Suppressor macrophage treated with lipopolysaccharide for 1 hour (primary cell): ENCODE measurements at regions not wholly inside any gene's neighbourhood (a gene's known extent, or its start where the extent isn't known, plus 50 kb on each side); places are given as distances from the start of the nearest gene placed in this dataset.

Experiments used
- DNase-seq, 3 donors: peaks; one replicate each; pipeline ENCODE4 v3.0.0-alpha.2; 2020 to 2022

DNA sequence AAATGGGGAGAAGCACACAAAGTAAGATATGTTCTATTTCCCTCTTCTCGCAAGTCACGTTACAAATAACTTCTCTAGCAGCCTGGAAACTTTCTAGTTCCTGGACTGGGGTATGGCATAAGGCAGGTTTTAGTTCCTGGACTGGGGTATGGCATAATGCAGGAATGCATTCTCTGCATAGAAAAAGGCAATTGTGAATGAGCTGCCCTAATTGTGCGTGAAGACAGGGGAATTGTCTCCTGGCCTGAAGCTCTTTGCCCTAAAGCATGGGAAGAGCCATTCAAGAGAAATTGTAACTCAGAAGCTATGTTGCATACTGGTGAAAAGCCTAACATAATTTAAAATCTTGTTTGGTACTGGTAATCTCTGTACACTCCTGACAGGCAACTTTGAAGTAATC is 54.3 kb upstream of the CBLB start:
- DNase-seq, result no peak

DNA sequence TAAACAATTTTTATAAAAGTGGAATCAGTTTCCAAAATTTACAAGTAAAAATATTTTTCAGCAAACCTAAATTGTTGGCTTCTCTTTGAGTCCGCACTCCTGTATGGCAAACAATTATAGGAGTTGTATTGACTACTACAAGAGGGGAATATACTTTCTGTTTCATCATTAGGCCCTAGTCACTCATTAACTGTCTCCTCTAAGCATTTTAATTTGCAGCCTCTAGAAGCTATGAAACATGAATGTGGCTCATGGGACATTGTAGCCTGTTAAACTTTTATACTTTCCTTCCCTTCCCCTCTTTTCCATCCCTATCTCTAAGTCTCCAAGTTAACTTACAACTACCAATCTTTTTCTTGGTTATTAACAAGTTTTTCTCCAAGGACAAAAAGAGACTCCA is 58.9 kb upstream of the CBLB start:
- DNase-seq, result no peak

DNA sequence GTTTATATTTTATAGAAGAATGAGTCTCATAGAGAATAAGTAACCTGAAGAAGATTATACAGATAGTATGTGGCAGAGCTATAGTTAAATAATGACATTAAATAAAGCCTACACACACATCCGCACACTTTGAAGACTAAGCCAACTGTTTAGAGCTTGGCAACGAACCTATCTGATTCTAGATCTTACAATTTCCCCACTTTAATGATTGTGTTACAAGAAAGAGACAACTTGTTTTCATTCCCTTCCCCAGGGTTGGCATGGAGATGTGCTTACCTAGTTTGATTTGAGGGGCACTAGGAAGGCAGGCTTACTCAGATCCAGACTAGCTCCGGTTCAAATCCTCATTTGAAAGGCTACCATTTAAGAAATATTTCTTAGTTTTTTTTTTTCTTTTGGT is 61.9 kb upstream of the CBLB start:
- no peak for DNase-seq

DNA sequence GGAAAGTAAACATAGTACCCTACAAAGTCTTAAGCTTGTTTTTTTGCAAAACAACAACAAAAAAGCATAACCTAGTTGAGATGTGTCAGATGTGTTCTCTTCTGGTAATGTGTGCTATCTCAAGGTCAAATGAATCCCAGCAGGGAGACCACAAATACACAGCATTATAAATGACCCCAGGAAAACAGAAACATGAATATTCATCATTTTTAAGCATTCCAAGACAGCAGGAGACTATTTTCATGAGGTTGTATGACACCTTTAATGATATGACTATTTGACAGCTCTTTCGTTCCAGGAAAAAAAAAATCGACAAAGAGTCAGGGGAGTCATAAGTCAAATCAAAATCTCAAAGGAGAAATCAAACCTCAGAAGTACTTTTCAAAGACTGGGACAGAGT is 62.7 kb upstream of the CBLB start:
- DNase-seq, result no peak

DNA sequence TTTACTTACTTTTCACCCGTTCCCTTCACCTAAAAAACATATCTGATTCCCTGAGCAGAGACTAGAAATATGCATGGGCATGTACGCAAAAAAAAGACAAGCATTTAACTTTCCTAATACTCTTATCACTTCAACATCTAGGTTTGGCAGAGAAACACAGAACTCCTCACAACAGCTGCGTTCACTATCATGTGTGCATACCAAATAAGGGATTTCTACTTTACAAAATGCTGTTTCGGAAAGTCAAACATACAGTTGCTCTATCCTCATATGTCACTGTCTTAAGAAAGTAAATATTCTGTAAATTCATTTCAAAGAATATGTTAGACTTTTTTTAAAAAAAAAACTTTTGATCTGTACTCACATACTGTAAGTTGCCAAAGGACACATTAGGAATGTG is 65.1 kb upstream of the CBLB start:
- no peak for DNase-seq

DNA sequence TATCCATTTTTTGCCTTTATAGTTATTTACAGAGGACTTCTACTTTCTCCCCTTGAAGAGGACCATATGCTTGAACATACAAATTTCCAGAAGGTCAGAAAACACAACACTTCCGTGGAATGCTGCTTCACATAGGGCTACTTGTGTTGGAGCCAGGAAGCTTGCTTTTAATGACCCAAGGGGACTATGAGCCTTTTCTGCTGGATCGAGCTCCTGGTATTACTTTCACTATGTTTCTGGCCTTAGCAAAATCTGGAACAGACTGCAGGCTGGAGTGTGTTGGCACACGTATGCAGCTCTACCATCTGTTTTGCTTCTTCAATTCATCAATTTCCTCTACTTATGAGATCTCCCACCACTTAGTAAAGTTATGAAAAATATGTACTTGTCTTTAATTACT is 69.3 kb upstream of the CBLB start:
- no peak for DNase-seq

DNA sequence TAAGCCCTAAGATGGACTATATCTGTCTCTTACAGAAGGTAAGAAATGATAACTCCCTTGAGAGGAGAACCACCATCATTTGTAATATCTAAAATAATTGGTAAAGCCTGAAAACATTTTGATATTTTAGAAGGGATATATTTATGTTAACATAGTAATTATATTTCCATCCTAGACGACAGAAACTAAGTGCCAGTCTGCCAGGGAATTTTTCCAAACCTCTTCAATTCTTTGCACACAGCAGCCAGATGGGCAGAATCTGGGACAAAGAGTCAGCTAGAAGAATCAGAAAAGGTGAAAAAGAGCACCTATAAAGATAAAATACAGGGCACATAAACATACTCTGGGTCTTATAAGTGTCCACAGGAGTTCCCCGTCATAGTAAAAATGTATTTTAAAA is 70.0 kb upstream of the CBLB start:
- no peak for DNase-seq

DNA sequence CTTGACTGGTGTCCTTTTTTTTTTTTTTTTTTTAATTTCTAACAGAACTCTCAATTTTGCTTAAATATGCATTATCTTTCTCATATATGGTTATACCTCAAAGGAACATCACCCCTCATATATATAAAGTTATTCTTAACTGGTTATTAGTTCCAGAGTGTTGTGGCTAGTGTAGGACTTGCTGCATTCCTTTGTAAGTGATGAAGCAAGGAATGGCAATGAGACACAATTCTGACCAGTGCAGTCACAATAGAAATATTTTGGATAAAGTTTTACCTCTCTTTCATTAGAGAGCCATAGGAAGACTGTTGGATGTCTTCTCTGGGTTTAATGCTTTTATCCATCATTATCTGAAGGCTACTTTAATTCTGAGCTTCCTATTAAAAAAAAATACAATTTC is 75.5 kb upstream of the CBLB start:
- DNase-seq, result no peak

DNA sequence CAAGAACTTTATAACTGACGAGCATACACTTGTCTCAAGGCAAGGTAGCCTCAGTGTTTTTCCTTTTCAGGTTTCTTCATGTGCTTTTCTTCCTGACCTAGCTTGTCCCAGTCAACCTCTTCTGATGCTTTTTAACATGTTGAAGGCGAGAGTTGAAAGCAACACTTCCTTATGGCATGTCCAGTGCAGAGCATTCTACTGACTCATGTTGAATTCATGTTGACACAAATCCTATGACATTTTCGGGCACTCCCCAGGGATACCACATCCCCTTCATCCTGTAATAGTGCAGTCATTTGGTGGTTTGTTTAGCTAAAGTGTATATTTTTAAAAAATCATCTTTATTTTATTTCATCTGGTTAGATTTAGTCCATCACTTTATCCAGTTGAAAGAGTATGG is 75.9 kb upstream of the CBLB start:
- peak; percentile 43 to 63 (median 60) for DNase-seq

DNA sequence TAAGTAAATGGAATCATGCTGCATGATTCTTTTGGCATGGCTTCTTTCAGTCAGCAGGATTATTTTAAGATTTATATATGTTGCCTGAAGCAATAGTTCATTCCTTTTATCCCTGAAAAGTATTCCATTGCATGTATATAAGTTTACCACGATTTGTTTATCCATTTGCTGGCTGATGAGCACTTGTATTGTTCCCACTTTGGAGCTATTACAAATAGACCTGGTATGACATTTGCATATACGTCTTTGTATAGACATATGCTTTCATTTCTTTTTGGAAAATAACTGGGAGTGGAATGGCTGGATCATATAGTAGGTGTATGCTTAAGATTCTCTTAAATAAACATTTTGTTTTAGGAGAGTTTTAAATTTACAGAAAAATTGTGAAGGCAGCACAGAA is 79.3 kb upstream of the CBLB start:
- DNase-seq, result no peak

DNA sequence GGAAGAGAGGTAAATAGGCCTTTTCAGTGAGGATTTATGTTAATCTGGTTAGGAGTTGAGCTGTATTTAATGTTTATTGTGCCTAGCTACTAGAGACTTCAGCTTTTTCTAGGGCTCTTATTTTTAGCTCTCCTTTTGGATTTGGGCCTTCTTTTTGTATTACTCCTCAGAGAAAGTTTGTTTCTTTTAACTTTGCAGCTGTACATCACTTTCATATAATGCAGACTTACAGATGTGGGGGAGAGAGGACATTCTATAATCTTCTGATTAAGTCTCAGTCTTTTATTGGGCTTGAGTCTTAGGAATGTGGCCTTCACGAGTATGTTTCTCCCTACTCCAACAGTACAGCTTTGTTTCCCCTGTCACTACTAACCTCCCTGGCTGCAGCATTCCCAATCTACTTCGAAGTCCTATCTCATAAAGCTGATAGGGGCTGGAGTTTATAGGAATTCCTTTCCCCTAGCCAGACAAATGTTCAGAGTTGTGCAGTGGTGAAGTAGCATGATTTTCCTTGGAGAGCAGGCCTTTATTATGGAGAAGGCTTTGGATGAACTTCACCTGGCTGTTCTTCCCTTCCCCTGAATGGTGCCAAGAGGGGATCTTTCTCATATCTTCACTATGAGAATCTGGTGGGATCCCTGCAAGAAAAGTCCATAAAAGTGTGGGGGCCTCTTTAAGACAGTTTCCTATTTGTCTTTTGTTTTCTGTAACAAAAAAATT is 82.2 kb upstream of the CBLB start:
- DNase-seq, result no peak

DNA sequence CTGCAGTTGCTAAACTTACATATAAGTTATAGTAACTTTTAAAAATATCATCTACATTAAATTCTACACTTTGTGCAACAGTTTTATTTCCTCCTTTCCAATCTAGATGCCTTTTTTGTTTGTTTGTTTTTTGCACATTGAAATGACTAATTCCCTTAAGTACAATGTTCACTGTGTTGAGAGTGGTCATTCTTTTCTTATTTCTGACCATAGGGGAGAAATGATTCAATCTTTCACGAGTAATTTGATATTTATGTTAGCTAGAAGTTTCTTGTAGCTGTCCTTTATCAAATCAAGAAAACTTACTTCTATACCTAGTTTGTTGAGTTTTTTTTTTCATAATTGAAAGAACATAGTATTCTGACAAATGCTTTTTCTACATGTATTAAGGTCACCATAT is 85.0 kb upstream of the CBLB start:
- DNase-seq, result no peak

DNA sequence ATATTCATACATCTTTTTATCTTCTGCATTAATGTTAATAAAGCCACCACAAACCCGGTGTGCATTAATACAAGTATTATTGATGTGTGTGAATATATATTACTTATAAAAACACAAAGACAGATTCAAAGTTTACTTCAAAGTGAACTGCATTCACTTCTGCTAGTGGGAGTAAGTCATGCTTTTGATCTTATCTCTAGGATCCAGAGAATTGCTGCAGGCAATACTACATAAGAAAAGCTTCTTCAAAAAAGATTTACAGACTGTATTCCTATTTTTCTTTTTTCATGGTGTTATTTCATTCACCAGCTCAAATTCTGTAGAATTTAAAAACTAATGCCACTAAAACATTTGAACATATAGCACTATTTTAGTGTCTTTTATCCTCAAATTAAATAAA is 87.5 kb upstream of the CBLB start:
- no peak for DNase-seq

DNA sequence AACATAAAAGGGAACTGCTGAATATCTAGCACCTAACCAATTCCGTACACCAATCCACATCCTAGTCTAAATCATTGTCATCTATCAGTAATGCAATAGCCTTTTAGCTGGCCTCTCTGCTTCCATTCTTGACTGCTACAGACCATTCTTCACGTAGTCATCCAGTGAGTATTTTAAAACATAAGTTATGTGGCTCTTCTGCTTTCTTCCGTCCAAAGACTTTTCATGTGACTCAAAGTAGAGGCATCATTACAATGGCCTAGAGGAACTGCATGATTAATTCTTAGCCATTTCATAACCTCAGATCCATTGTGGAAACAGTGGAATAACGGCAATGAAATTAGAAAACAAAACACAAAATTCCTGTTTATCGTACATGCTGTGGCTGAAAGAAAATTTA is 88.9 kb upstream of the CBLB start:
- DNase-seq, result peak; percentile 31 to 68 (median 63)

DNA sequence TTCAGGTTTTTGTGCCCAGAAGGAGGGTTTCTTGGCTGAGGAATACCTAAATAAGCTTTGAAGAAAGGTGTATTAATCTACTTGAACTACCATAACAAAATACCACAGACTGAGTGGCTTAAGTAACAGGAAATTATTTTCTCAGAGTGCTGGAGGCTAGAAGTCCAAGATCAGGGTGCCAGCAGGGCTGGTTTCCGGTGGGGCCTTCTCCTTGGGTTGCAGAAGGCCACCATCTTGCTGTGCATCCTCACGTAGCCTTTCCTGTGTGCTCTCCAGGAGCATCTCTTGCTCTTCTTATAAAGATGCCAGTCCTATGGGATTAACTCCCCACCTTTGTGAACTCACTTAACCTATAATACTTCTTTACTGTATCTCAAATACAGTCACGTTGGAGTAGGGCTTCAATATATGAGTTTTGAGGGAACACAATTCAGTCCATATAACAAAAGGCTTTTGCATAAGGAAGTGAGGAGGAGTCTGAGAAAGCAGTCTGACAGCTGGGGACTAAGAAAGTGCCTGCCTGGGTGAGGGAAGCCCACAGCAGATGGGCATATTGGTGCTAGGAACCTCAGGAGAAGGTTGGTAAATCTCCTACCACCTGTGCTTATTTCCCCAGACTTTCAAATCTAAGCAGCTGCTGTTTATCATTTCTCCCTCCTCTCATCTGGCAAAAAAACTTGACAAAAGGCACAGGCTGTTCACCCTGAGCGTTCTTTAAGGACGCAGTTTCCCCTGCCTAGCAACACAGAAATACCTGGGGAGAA is 89.6 kb upstream of the CBLB start:
- no peak for DNase-seq

DNA sequence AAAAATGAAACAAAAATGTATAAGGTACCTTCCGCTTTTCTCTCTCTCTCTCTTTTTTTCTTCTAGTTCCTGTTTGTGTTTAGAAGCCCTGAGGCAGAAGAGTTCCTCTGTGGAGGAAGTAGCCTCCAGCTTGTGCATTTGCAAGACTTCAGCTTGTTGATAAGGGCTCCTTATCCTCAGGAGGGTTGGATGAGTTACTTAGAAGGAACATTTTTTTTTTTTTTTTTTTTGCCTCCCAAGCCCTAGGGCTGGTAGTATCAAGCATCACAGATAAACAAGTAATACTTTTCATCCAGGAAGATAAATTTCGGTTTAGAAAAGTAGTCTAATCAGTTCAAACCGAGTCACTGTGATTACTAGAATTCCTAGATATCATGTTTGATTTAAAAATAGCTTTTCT is 91.0 kb upstream of the CBLB start:
- peak; percentile 44 to 60 (median 56) for DNase-seq

DNA sequence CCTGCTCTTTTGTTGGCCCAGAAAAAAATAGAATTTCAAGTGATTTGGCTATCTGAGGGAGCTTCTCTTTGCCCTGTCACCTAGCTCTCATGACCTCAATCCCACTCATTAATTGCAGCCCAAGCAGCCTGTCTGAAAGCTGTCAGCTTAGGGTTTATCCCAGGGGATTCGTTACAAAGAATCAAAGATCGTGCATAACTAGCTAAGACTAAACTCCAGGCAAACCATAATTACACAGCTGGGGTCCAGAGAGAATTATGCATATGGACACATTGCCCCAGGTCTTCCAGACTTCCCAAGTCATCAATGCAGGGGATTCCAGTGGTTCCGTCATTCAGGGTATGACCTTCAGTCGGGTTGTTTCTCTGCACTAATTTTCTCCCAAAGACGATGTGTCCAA is 91.6 kb upstream of the CBLB start:
- no peak for DNase-seq

DNA sequence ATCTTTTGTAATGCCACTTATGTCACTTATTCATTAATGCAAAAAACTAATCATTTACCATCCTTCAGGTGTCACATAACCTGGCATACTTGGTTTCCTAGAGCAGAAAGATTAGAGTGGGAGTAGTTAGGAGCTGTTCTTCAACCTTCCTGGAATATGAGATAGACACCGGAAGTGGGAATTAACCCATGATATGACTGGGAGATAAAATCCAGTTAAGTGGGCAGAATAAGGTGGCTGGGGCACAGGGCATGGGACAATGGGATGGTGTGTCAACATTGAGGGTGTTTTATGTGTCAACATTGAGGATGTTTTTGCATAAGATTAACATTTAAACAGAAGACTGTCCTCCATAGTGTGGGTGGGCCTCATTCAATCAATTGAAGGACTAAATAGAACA is 94.3 kb upstream of the CBLB start:
- DNase-seq, result no peak

DNA sequence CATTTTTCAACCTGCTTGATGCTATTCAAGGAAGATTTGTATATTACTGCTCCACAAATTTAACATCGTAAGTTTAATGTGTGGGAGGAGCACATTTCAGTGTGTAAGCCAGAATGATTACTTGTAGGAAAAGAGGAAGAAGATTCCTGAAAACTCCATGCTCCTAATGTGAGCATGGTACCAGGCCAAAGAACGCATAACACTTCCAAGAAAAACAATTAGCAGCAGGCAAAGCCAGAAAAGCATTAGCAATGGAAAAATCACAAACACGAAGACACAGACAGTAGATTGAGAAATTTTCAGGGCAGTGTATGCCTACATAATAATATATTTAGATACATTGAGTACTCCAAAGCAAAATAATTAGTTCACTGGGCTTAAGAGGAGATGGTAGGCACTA is 96.6 kb upstream of the CBLB start:
- no peak for DNase-seq

DNA sequence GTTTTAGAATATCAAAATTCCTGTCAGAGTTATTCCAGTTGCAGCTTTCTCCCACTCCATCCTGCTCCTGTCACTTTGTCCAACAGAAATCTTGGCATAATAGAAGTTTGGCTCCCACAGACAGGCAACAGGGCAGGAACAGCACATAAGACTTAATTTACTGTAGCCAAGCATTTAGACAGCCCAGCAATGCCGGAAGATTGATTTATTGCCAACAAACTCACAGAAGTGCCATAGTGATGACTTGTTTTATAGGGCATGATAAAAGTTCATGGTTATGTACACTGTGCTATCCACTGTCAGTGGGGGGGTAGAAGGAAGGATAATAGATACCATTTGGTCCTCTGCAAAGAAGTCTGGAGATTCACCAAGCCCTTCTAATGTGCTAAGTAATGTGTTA is 98.3 kb upstream of the CBLB start:
- no peak for DNase-seq

DNA sequence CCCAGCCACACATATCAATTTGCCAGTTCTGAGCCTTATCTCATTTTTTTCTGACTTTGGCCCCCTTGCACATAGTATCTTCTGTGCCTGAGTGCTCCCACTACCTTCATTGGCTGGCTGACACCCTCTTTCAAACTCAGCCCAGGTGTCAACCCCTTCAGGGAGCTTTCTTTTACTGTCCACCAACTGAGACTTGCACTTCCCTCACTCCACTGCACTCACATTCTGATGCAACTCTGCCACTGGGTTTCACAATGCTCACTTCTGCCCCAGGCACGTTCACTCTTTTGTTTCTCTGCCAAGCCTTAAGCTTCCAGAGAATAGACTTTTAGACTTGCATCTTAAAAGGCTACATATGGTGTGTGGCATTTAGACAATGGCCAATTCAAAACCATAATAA is 101.5 kb upstream of the CBLB start:
- peak; percentile 23 to 52 (median 33) for DNase-seq

DNA sequence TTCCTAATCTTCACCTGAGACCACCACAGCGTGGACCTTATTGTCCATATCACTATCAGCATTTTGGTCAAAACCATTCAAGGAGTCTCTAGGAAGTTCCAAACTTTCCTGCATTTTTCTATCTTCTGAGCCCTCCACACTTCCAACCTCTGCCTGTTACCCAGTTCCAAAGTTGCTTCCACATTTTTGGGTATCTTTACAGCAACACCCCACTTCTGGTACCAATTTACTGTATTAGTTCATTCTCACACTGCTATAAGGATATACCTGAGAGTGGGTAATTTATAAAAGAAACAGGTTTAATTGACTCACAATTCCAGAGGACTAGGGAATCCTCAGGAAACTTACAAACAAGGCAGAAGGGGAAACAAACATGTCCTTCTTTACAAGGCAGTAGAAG is 103.3 kb upstream of the CBLB start:
- DNase-seq, result no peak

DNA sequence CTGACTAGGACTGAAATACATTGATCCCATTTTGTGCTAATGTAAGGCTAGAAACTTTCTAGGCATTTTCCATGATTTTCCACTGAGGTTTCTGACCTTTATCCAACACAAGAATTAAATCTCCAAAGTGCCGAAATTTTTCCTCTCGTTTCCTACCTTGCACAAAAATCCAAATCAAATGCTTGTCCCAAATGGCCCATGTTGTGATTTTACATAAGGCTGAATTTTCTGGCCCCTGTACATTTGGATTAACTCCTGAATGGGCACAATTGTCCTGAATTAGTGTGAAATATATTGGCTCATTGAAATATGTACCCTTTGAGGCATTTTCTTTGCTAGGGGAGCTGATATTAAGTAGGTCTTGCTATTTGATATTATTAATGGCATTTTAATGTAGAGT is 105.6 kb upstream of the CBLB start:
- no peak for DNase-seq

DNA sequence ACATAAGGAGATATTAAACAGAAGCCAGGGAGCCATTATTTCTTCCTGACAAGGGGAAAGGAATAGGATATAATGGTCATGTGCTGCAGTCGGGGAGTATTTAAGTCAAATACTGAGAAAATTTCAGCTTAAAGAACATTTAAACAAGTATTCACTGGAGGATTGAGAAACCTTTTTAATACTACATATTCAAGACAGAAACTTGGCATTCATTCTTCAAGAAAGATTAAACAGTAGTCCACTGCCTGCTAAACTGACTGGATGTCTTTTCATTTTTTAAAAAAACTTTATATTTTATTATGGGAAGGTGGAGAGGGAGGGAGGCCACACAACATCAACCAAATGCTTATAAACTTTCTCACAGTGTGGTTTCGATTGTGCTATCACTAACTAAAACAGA is 107.4 kb upstream of the CBLB start:
- no peak for DNase-seq

DNA sequence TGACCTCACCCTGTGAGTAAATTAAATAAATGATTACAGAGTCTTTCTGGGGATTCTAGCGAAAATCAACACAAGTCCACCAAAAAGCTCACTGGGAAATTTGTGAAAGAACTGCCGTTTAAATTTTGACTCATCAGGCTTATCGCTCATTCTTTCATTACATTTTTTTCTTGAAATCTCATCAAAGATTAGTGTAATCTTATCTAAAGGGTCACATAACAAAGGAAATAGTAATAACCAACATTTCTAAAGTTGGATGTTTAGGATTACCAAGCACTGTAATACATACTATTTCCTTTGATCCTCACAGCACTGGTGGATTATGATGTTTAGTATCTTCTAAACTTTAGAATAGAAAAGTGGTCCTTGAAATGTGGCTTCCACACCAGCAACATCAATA is 111.1 kb upstream of the CBLB start:
- DNase-seq, result no peak
